ENCODE measurements at regions not wholly inside any gene's neighbourhood (a gene's known extent, or its start where the extent isn't known, plus 50 kb on each side); places are given as distances from the start of the nearest gene placed in this dataset.

DNA sequence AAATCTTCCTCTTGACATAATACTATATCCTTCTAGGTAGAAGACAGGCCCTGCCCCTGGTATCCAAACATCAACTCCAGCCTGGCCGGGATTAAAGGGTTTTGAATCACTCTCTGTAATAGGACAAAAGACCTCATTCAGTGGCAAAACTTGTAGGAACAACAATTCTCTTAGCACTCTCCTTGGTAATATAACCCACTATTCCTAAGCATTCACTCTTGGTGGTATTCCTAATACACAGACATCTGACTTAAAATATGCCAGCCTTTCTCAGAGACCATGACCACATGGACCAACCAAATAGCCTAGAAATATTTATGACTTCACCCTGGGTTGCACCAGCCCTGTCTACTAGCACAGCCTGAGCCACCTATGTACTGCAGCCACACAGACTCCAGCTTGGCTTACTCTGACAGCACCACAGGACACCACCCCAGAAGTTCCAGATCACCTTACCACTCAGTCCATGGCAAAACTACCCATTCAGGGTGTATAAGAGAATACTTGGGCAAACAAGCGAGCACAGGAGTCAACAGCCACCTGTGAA is 244.9 kb upstream of the NEBL start (continued):
- TF ChIP-seq, protein P1, sequence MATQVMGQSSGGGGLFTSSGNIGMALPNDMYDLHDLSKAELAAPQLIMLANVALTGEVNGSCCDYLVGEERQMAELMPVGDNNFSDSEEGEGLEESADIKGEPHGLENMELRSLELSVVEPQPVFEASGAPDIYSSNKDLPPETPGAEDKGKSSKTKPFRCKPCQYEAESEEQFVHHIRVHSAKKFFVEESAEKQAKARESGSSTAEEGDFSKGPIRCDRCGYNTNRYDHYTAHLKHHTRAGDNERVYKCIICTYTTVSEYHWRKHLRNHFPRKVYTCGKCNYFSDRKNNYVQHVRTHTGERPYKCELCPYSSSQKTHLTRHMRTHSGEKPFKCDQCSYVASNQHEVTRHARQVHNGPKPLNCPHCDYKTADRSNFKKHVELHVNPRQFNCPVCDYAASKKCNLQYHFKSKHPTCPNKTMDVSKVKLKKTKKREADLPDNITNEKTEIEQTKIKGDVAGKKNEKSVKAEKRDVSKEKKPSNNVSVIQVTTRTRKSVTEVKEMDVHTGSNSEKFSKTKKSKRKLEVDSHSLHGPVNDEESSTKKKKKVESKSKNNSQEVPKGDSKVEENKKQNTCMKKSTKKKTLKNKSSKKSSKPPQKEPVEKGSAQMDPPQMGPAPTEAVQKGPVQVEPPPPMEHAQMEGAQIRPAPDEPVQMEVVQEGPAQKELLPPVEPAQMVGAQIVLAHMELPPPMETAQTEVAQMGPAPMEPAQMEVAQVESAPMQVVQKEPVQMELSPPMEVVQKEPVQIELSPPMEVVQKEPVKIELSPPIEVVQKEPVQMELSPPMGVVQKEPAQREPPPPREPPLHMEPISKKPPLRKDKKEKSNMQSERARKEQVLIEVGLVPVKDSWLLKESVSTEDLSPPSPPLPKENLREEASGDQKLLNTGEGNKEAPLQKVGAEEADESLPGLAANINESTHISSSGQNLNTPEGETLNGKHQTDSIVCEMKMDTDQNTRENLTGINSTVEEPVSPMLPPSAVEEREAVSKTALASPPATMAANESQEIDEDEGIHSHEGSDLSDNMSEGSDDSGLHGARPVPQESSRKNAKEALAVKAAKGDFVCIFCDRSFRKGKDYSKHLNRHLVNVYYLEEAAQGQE (IDR thresholded peaks at IDR 0.05; ENCODE audit: borderline replicate concordance): no peak

DNA sequence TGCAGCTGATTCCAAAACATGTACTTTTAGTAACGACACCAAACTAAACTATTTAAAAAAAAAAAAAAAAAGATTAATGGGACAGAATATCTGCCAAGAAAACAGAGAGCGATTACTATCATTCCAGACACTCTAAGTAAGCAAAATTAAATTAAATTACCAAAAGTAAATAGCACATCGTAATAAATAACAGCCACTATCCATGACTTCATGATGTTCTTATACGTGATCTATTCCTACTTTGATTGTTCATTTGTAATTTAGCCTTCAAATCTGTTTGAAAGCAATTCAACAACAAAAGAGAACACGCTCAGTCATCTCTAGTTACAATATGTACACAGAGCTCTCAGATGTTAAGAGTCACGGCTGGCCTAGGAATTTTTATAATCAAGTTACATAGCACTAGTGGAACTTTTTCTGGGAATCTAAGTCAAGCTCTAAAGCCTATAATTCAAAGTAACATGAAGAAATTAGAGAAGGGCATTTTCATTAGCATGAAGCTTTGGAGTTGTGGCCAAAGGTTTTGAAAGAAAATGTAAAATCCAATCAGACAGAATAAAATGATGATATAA is 241.7 kb upstream of the NEBL start:
- no peaks in the 10 kb centered on the region for H3K79me2 ChIP-seq (replicated peaks; ENCODE audit: insufficient read depth, low read length)
- H3K4me2 ChIP-seq (ENCODE audit: low read length): no peak overlapping the region
- H3K9me2 ChIP-seq (ENCODE audit: insufficient read depth, low read length): no peaks in the 10 kb centered on the region
- H3K36me3 ChIP-seq (ENCODE audit: insufficient read depth, low read length): no peaks in the 10 kb centered on the region
- no peak overlapping the region for H3K9ac ChIP-seq (ENCODE audit: low read length)
- H3K27ac ChIP-seq (ENCODE audit: low read length): no peak overlapping the region
- H4K20me1 ChIP-seq (ENCODE audit: insufficient read depth): no peaks in the 10 kb centered on the region
- TF ChIP-seq POLR2AphosphoS5 (IDR thresholded peaks at IDR 0.05) (no peak), TAF1 (IDR thresholded peaks at IDR 0.05; ENCODE audit: low read depth) (no peak)
- TF ChIP-seq, protein P1 (IDR thresholded peaks at IDR 0.05; ENCODE audit: borderline replicate concordance): no peak
- H3F3A ChIP-seq (ENCODE audit: insufficient read depth, low read length, poor library complexity, severe bottlenecking): no peaks in the 10 kb centered on the region
- no peak overlapping the region for H2AFZ ChIP-seq (ENCODE audit: low read depth, low read length)
- H3K9me3 ChIP-seq (ENCODE audit: low read length): no peaks in the 10 kb centered on the region
- no peak overlapping the region for H3K4me3 ChIP-seq (ENCODE audit: low read length)
- H3K27me3 ChIP-seq (ENCODE audit: insufficient read depth, low read depth, low read length): no peaks in the 10 kb centered on the region

GRCh38 chr10:21135023-21135931 is 238.2 kb upstream of the NEBL start:
- H3K27ac ChIP-seq (ENCODE audit: low read length): no peak overlapping the region

More at GRCh38 chr10:21135023-21135931, 238.2 kb upstream of the NEBL start:
- H3K4me3 ChIP-seq (ENCODE audit: low read length): no peak overlapping the region
- H3K9me2 ChIP-seq (ENCODE audit: insufficient read depth, low read length): no peaks in the 10 kb centered on the region
- H3K4me2 ChIP-seq (ENCODE audit: low read length): no peak overlapping the region
- TF ChIP-seq SMC3 (conservative IDR thresholded peaks at IDR 0.05; ENCODE audit: poor library complexity) (no peak), POLR2AphosphoS5 (IDR thresholded peaks at IDR 0.05) (no peak), MXI1 (conservative IDR thresholded peaks at IDR 0.05; ENCODE audit: poor library complexity, severe bottlenecking) (no peak), EZH2 (IDR thresholded peaks at IDR 0.05; ENCODE audit: borderline replicate concordance, insufficient read depth, low read length, poor library complexity, severe bottlenecking) (no peak), TAF1 (IDR thresholded peaks at IDR 0.05; ENCODE audit: low read depth) (no peak), RAD21 (conservative IDR thresholded peaks at IDR 0.05) (no peak), EP300 (conservative IDR thresholded peaks at IDR 0.05; ENCODE audit: poor library complexity, severe bottlenecking) (no peak)
- TF ChIP-seq, protein P1 (IDR thresholded peaks at IDR 0.05; ENCODE audit: borderline replicate concordance): no peak
- TF ChIP-seq, protein P2, sequence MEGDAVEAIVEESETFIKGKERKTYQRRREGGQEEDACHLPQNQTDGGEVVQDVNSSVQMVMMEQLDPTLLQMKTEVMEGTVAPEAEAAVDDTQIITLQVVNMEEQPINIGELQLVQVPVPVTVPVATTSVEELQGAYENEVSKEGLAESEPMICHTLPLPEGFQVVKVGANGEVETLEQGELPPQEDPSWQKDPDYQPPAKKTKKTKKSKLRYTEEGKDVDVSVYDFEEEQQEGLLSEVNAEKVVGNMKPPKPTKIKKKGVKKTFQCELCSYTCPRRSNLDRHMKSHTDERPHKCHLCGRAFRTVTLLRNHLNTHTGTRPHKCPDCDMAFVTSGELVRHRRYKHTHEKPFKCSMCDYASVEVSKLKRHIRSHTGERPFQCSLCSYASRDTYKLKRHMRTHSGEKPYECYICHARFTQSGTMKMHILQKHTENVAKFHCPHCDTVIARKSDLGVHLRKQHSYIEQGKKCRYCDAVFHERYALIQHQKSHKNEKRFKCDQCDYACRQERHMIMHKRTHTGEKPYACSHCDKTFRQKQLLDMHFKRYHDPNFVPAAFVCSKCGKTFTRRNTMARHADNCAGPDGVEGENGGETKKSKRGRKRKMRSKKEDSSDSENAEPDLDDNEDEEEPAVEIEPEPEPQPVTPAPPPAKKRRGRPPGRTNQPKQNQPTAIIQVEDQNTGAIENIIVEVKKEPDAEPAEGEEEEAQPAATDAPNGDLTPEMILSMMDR (IDR thresholded peaks at IDR 0.05; ENCODE audit: poor library complexity, severe bottlenecking): no peak
- H3K9ac ChIP-seq (ENCODE audit: low read length): no peak overlapping the region
- no peaks in the 10 kb centered on the region for H3K27me3 ChIP-seq (ENCODE audit: insufficient read depth, low read depth, low read length)
- H3K9me3 ChIP-seq (ENCODE audit: low read length): no peaks in the 10 kb centered on the region
- no peaks in the 10 kb centered on the region for H3K36me3 ChIP-seq (ENCODE audit: insufficient read depth, low read length)
- no peaks in the 10 kb centered on the region for H4K20me1 ChIP-seq (ENCODE audit: insufficient read depth)
- no peaks in the 10 kb centered on the region for H3F3A ChIP-seq (ENCODE audit: insufficient read depth, low read length, poor library complexity, severe bottlenecking)
- H3K79me2 ChIP-seq (replicated peaks; ENCODE audit: insufficient read depth, low read length): peaks cover 3% of the 10 kb centered on the region
- H2AFZ ChIP-seq (ENCODE audit: low read depth, low read length): no peak overlapping the region
